ENCODE measurements at regions not wholly inside any gene's neighbourhood (a gene's known extent, or its start where the extent isn't known, plus 50 kb on each side); places are given as distances from the start of the nearest gene placed in this dataset.

DNA sequence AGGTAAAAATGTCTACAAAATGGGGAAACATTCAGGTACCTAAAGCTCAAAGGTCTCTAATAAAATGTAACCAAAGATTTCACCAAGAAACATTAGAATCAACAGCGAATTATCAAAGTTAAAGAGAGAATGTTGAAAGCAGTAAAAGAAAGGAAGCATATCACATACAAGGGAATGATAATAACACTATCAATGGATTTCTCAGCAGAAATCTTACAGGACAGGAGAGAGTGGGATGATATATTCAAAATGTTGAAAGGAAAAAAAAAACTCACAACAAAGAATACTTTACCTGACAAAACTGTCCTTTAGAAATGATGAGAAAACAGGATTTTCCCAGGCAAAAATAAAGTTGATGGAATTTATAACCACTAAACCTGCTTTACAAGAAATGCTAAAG is 591.2 kb upstream of the POU3F3 start:
- no peak for TF ChIP-seq POLR2A (IDR thresholded peaks at IDR 0.05; ENCODE audit: borderline replicate concordance, extremely low read depth, insufficient read depth, insufficient read length)
- TF ChIP-seq, protein P1, sequence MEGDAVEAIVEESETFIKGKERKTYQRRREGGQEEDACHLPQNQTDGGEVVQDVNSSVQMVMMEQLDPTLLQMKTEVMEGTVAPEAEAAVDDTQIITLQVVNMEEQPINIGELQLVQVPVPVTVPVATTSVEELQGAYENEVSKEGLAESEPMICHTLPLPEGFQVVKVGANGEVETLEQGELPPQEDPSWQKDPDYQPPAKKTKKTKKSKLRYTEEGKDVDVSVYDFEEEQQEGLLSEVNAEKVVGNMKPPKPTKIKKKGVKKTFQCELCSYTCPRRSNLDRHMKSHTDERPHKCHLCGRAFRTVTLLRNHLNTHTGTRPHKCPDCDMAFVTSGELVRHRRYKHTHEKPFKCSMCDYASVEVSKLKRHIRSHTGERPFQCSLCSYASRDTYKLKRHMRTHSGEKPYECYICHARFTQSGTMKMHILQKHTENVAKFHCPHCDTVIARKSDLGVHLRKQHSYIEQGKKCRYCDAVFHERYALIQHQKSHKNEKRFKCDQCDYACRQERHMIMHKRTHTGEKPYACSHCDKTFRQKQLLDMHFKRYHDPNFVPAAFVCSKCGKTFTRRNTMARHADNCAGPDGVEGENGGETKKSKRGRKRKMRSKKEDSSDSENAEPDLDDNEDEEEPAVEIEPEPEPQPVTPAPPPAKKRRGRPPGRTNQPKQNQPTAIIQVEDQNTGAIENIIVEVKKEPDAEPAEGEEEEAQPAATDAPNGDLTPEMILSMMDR (IDR thresholded peaks at IDR 0.05 in 2 of 3, conservative IDR thresholded peaks at IDR 0.05 in 1 of 3; ENCODE audit: borderline replicate concordance in 1 of 3, insufficient read depth in 1 of 3, low read depth in 2 of 3, low read length in 2 of 3): no peak
- TF ChIP-seq RAD21 (IDR thresholded peaks at IDR 0.05; ENCODE audit: low read depth): no peak
